ENCODE measurements at regions not wholly inside any gene's neighbourhood (a gene's known extent, or its start where the extent isn't known, plus 50 kb on each side); places are given as distances from the start of the nearest gene placed in this dataset.

DNA sequence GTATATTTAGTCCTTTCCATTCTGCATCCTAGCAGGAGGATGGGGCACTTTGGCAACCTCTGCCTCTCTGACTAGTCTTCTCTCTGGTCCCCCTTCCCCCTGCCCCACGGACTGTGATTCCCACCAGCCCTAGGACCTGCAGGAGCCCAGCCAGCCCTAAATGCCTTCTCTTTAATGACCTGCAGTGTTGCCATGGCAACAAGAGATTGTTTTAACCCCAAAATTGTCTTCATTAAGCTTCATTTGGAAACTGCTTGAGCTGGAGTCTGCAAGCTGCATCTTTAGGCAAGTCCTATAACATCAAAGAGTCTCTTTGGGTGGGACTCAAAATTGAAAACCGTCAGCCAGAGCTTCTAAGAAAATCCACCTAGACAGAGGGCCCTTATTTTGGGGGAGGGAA, 59.7 kb upstream of the ANKRD34C start:
- Histone ChIP-seq H3K4me1 (ENCODE audit: control insufficient read depth in 1 of 2, insufficient read depth in 2 of 2, low read depth in 1 of 2, low read length in 1 of 2) (no peaks in the 10 kb centered on the region; a peak in 1 of 4 replicates), H3K36me3 (replicated peaks in 1 of 2; ENCODE audit: control insufficient read depth in 1 of 2, insufficient read depth in 2 of 2, low read length in 1 of 2) (no peaks in the 10 kb centered on the region), H3K9me2 (no peaks in the 10 kb centered on the region), H3K9me3 (no peaks in the 10 kb centered on the region), H2AFZ (ENCODE audit: low read depth) (no peak overlapping the region), H3K27me3 (ENCODE audit: insufficient read depth) (no peaks in the 10 kb centered on the region; the same call in 1 of the 2 replicates), H3K4me2 (no peak overlapping the region), H3K79me2 (ENCODE audit: insufficient read depth) (no peaks in the 10 kb centered on the region), H4K20me1 (ENCODE audit: insufficient read depth) (no peaks in the 10 kb centered on the region), H3K4me3 (ENCODE audit: low read depth in 2 of 2, low read length in 1 of 2) (no peak overlapping the region), H3F3A (replicated peaks; ENCODE audit: insufficient read depth) (no peaks in the 10 kb centered on the region), H3K27ac (ENCODE audit: low read depth in 2 of 2, low read length in 1 of 2) (no peak overlapping the region), H3K9ac (no peak overlapping the region)
- no peak for DNase-seq
- no peak for TF ChIP-seq MAX (IDR thresholded peaks at IDR 0.05; ENCODE audit: low read depth)
- no peak for TF ChIP-seq USF2 (IDR thresholded peaks at IDR 0.05; ENCODE audit: borderline replicate concordance, low read depth, low read length)
- no peak for TF ChIP-seq MXI1 (IDR thresholded peaks at IDR 0.05; ENCODE audit: low read depth, low read length)
- TF ChIP-seq, protein P1, sequence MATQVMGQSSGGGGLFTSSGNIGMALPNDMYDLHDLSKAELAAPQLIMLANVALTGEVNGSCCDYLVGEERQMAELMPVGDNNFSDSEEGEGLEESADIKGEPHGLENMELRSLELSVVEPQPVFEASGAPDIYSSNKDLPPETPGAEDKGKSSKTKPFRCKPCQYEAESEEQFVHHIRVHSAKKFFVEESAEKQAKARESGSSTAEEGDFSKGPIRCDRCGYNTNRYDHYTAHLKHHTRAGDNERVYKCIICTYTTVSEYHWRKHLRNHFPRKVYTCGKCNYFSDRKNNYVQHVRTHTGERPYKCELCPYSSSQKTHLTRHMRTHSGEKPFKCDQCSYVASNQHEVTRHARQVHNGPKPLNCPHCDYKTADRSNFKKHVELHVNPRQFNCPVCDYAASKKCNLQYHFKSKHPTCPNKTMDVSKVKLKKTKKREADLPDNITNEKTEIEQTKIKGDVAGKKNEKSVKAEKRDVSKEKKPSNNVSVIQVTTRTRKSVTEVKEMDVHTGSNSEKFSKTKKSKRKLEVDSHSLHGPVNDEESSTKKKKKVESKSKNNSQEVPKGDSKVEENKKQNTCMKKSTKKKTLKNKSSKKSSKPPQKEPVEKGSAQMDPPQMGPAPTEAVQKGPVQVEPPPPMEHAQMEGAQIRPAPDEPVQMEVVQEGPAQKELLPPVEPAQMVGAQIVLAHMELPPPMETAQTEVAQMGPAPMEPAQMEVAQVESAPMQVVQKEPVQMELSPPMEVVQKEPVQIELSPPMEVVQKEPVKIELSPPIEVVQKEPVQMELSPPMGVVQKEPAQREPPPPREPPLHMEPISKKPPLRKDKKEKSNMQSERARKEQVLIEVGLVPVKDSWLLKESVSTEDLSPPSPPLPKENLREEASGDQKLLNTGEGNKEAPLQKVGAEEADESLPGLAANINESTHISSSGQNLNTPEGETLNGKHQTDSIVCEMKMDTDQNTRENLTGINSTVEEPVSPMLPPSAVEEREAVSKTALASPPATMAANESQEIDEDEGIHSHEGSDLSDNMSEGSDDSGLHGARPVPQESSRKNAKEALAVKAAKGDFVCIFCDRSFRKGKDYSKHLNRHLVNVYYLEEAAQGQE (IDR thresholded peaks at IDR 0.05; ENCODE audit: low read depth, low read length), result no peak
- no peak for TF ChIP-seq TCF12 (IDR thresholded peaks at IDR 0.05)
- no peak for TF ChIP-seq ELF1 (IDR thresholded peaks at IDR 0.05)
- TF ChIP-seq, protein P2, sequence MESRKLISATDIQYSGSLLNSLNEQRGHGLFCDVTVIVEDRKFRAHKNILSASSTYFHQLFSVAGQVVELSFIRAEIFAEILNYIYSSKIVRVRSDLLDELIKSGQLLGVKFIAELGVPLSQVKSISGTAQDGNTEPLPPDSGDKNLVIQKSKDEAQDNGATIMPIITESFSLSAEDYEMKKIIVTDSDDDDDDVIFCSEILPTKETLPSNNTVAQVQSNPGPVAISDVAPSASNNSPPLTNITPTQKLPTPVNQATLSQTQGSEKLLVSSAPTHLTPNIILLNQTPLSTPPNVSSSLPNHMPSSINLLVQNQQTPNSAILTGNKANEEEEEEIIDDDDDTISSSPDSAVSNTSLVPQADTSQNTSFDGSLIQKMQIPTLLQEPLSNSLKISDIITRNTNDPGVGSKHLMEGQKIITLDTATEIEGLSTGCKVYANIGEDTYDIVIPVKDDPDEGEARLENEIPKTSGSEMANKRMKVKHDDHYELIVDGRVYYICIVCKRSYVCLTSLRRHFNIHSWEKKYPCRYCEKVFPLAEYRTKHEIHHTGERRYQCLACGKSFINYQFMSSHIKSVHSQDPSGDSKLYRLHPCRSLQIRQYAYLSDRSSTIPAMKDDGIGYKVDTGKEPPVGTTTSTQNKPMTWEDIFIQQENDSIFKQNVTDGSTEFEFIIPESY (IDR thresholded peaks at IDR 0.05; ENCODE audit: borderline replicate concordance, low read depth), result no peak
- TF ChIP-seq EP300 (IDR thresholded peaks at IDR 0.05; ENCODE audit: borderline replicate concordance in 1 of 2, low read depth in 1 of 2, low read length in 1 of 2), result no peak
- TF ChIP-seq, protein P3, sequence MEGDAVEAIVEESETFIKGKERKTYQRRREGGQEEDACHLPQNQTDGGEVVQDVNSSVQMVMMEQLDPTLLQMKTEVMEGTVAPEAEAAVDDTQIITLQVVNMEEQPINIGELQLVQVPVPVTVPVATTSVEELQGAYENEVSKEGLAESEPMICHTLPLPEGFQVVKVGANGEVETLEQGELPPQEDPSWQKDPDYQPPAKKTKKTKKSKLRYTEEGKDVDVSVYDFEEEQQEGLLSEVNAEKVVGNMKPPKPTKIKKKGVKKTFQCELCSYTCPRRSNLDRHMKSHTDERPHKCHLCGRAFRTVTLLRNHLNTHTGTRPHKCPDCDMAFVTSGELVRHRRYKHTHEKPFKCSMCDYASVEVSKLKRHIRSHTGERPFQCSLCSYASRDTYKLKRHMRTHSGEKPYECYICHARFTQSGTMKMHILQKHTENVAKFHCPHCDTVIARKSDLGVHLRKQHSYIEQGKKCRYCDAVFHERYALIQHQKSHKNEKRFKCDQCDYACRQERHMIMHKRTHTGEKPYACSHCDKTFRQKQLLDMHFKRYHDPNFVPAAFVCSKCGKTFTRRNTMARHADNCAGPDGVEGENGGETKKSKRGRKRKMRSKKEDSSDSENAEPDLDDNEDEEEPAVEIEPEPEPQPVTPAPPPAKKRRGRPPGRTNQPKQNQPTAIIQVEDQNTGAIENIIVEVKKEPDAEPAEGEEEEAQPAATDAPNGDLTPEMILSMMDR (IDR thresholded peaks at IDR 0.05), result no peak
- no peak for TF ChIP-seq FOXJ3 (CRISPR knock-in tag; IDR thresholded peaks at IDR 0.05)
- no peak for TF ChIP-seq GABPA (IDR thresholded peaks at IDR 0.05; ENCODE audit: low read depth)
- TF ChIP-seq TAF1 (IDR thresholded peaks at IDR 0.05; ENCODE audit: borderline replicate concordance, low read depth, low read length), result no peak
- TF ChIP-seq TEAD4 (IDR thresholded peaks at IDR 0.05; ENCODE audit: borderline replicate concordance, insufficient read depth), result no peak
- no peak for TF ChIP-seq JUND (IDR thresholded peaks at IDR 0.05)
- TF ChIP-seq YY1 (IDR thresholded peaks at IDR 0.05; ENCODE audit: low read depth), result no peak
- TF ChIP-seq SIN3A (IDR thresholded peaks at IDR 0.05; ENCODE audit: borderline replicate concordance, low read depth, low read length), result no peak
- TF ChIP-seq MEF2A (IDR thresholded peaks at IDR 0.05; ENCODE audit: borderline replicate concordance, low read depth), result no peak
- ChIA-PET CTCF (interaction anchor here (1.8 to 2.1 kb wide), 2 partner anchors 38 to 195 kb away, joined by 6 to 9 read pairs; no protein-coding TSS in a partner anchor), POLR2A (interaction anchor here (0.5 kb wide), 1 partner anchor 314 kb away, joined by 3 read pairs; no protein-coding TSS in a partner anchor)
- WGBS (ENCODE audit: low lambda C conversion rate), result 4% methylated on average over 2 of the region's 2 CpGs
